ENCODE measurements at regions not wholly inside any gene's neighbourhood (a gene's known extent, or its start where the extent isn't known, plus 50 kb on each side); places are given as distances from the start of the nearest gene placed in this dataset.

GRCh38 chr6:95071464-95071863, 505.9 kb upstream of the MANEA start:
- no peak for DNase-seq

- no peak for DNase-seq
These were observed 498.9 kb upstream of the MANEA start for GRCh38 chr6:95078457-95078856.

DNA sequence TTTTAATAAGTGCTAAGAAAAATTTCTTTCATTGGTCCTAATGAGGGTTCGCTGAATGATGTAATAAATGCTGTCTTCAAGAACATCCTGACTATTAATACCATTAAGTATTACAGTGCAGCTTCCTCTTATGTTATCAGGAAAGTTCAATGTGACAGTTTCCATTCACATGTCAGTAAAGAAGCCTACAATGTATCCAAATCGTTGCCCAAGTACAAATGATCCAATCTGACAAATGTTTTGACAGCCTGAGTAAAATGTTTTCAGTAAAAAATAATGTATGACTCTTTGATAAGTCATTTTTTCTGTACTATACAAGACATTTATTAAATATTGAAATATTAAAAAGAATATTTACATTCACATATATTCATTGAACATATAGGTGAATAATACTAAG, 496.1 kb upstream of the MANEA start:
- no peak for DNase-seq

DNA sequence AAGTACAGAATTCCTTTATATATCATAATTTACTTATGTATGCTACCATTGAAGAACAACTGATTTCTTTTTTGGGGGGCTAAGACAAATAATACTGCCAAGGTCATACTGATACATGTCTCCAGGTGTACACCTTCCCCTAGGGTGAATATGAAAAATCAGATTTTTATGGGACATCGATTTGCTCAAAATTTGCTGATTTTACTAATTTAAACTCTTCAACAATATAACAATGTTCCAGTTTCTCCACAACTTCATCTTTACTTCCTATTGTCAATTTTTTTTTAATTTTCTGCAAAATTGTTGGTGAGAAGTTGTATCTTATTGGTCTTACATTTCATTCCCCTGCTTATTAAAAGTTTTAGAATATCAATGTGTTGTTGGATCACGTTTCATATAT, 495.4 kb upstream of the MANEA start:
- no peak for DNase-seq

DNA sequence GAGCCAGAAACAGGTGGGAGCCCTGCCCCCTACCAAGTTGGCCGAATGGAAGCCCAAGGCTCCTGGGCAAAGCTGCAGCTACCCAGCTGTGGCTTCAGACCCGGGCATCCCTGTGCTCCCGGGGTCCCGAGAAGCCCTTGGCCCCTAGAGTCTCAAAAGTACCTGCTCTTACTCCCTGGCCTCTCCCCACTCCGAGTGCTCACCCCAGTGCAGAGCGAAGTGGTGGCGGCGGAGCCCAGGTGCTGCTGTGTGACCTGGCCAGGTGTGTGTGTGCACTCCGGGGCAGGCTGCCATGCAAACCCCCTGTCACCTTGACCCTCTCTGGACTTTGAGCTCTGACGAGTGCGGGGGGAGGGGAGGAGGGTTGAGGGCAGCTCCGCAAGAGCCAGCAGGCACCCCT, 493.8 kb upstream of the MANEA start:
- no peak for DNase-seq

DNA sequence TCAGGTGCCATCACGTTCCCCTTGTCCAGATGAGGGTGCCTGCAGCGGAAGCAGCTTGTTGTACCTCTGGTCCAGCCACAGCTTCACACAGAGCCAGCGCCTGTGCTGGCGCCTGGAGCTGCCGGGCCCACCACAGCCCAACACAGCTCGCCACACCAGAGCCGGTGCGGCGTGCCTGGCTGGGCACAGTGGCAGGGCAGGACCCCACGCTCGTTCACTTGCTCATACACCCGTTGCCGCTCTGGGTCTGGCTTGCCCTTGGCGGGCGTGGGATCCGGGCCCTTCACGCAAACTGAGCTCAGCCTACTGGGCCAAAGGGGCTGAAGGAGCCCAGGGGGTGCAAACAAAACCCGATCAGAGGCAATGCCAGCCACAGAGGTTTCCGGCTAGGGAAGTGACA, 492.5 kb upstream of the MANEA start:
- DNase-seq: no peak

DNA sequence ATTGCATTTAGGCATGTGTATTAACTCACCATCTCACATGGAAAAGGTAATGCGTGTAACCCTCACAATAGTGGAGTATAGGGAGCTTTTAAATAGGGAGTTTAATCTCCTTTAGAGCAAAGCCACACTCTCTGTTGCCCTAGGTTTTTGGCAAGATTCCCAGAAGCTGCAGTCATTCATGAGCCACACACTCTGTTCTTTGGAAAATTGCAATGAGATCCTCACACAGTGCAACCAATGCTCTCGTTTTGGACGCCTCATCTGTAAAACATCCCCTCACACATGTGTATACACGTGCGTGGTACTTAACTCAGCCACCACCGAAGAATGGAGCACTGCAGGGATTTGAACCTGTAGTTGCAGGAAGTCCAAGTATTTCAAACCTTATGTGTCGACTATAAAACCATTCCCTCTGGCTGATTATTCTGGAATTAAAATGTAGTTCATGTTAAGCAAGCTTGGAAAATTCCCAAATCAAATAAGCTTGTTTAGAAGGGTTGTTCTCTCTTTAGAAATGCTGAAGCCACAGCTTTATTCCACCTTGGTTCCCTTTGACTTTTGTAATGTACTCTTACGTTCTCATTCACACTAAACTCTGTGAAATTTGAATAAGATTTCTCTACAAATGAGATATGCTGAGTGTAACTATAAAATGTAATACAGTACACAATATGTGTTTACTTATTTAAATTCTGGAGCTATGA, 489.8 kb upstream of the MANEA start:
- no peak for DNase-seq

- no peak for DNase-seq
These were observed 485.4 kb upstream of the MANEA start for GRCh38 chr6:95091823-95092436.

DNA sequence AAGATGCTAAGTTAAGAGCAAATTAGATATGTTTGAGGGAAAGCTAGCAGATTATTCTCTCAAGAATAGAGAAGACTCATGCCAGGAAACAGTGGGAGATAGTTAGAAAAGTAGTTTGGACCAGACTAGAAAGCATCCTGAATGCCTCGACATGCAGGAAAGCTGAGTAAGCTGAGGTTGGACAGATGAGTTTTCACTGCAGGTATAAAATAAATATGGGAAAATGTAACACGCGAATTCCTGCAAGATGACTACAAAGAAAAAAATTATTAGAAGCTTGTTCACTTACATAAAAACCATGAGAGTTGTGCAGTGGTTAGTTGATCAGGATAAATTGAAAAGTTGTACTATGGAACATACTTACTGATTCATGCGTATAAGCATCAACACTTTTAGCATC, 484.2 kb upstream of the MANEA start:
- no peak for DNase-seq

DNA sequence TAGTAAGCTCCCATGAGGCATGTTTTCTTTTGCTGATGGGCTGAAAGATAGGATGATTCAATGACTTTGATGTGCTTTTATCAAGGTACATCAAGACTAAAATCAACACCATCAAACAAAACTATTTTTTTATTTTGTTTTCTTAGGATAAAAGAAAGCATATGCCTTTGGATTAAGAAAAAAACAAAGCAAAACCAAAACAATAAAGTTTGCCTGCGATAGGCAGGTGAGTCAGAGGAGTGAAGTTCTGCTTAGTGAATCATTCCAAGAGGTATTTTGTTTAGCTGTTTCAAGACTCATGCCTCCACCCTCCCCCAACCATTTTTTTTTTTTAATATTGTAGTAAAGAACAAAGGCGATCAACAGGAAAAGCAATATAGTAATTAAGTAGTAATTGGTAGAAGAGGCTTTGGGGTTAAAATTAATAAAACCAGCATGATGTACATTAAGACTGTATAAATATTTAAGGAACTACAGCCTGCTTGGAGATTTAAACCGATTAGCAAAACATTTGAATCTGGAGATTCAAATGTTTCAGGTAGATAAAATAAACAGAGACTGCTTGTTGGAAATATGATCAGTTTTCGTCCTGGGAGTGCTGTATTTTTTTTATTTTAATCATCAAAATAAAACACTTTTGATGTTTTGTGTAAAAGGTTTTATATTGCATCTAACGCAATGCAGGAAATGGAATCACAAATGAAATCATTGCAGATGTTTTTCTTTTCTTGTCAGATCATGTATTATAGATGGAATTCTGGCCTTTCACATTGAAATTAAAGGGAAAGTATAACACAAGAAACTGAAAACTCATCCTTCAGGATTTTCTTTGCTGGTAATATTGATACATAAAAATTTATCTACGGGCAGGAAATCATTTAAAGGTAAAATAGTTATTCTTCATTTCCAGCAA, 482.3 kb upstream of the MANEA start:
- DNase-seq: no peak

- DNase-seq: no peak
These were observed 481.5 kb upstream of the MANEA start for GRCh38 chr6:95095855-95096254.

GRCh38 chr6:95099410-95099809, 477.9 kb upstream of the MANEA start:
- DNase-seq: no peak

GRCh38 chr6:95109212-95109611, 468.1 kb upstream of the MANEA start:
- no peak for DNase-seq

DNA sequence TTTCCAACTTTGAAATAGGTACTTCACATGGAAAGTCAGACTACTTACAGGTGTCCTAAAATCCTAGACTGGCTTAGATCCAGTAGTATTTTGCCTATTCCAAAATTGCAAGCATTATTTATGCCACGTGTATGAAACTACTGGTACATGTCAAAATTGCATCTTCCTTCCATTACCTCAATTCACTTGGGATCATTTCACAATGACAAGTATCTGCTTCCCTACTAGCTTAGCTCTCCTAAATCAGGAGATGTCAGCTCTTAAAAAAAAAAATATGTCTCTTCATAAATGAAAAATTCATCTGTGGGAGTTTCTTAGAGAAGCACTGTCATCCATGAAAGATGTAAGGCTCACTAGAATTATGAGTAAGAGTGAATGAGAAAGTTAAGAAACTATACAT, 466.6 kb upstream of the MANEA start:
- DNase-seq: no peak

DNA sequence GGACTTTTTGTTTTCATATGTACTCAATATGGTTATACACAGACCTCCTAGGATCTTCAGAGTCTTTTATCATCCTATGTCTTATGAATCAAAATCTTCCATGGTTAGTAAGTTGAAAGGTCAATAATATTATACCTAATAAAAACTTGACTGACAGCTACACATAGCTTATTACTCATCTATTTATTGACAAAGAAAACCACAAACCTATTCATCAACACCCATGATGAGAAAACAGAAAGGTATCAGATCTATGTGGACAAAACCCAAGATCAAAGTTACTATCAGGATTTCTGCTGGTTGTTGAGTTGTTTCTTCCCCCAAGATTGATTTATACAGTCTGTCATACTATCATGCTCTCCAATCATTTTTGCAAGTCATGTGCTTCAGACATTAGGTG, 460.1 kb upstream of the MANEA start:
- no peak for DNase-seq

DNA sequence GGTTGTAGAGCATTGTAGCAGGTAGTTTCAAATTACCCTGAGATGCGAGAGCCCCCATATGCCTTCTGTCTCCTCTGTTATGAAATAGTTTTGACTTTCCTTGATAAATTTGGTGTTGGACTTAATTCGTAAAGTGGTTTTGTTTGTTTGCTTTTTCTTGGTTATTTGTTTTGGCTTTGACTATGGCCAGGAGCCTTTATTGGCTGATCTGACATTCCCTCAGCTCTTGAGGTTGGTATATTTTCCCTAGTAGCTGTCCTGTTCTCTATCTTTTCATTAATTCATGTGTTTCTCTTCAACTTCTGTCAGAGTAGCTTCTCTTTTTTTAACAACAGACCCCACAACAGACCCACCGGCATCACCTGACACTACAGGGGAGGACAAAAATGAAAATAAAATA, 457.4 kb upstream of the MANEA start:
- no peak for DNase-seq

- DNase-seq: no peak
These were observed 456.4 kb upstream of the MANEA start for GRCh38 chr6:95120984-95121383.

DNA sequence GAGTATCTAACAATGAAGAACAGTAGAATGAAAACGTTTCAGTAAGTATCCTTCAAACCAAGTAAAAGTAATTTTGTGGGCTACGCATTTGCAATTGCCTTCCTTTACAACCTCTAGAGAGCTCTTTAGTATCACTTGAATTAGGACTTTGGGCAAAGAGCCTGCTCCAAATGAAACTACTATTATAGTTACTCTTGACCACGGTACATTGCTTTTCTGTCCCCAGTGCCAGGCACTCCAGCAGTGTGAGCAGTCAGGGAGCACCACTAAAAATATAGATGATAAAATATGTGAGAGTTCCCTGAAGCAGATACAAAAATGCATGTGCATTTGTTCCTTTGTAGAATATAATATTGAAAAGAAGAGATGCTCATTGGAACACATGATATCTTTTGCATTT, 450.1 kb upstream of the MANEA start:
- DNase-seq: no peak

- DNase-seq: no peak
These were observed 448.9 kb upstream of the MANEA start for GRCh38 chr6:95128439-95128838.

- DNase-seq: no peak
These were observed 448.4 kb upstream of the MANEA start for GRCh38 chr6:95128947-95129346.

- DNase-seq: no peak
These were observed 443.8 kb upstream of the MANEA start for GRCh38 chr6:95133578-95133977.

DNA sequence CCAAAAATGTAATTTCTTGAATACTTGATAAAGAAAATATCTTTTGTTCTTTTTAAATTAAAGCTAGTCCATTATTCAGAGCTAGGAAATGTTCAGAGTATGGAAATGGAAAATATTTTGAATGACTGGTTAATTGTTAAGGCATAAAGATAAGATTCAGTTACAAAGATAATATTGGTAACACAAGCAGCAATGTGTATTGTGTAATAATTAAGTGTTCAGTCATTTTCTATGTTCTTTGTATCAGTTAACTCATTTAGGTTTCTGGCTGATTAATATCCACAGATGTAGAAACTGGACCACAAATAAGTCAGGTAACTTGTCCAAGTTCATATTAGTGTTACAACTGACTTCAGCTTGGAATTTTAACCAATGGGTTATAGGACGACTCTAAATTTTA, 442.2 kb upstream of the MANEA start:
- DNase-seq: no peak

GRCh38 chr6:95142101-95142500, 435.2 kb upstream of the MANEA start:
- no peak for DNase-seq

All from activated naive CD4-positive, alpha-beta T cell (primary cell).